ENCODE measurements at regions not wholly inside any gene's neighbourhood (a gene's known extent, or its start where the extent isn't known, plus 50 kb on each side); places are given as distances from the start of the nearest gene placed in this dataset.
"Not testable (repeated sequence)": the region's sequence is repeated elsewhere in the genome, so short reads cannot be mapped to it uniquely, and the experiment has no call there.

DNA sequence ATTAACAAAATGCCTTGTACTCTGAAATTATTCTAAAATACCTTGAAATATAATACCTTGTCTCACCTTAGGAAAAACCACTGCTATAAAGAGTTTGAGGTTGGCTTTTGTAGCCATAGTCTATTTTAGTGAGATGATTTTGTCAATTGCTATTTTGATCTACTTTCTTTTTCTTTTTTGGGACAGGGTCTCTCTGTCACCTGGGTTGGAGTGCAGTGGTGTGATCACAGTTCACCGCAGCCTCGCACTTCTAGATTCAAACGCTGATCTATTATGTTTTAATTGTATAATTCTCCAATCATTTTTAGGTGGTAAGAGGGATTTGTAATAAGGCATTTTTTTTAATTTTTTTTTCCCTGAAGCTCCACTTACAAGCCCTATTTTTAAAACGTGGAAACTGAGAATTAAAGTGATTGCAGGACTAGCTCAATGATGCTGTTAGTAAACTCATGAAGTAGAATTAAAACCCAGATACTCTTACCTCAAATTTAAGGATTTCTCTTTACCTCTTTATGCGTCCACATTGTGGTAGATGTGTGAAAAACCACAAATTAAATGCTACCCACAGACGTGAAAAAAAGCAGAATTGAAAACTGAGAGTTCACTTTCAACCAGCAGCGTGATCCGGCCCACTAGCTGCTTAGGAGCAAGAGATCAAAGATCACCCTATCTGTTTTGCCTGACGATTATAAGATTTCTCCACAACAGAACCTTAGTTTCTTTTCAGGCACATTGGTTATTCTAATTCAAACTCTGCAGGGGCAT is 384.2 kb downstream of the CGGBP1 start:
- TF ChIP-seq, protein P1, sequence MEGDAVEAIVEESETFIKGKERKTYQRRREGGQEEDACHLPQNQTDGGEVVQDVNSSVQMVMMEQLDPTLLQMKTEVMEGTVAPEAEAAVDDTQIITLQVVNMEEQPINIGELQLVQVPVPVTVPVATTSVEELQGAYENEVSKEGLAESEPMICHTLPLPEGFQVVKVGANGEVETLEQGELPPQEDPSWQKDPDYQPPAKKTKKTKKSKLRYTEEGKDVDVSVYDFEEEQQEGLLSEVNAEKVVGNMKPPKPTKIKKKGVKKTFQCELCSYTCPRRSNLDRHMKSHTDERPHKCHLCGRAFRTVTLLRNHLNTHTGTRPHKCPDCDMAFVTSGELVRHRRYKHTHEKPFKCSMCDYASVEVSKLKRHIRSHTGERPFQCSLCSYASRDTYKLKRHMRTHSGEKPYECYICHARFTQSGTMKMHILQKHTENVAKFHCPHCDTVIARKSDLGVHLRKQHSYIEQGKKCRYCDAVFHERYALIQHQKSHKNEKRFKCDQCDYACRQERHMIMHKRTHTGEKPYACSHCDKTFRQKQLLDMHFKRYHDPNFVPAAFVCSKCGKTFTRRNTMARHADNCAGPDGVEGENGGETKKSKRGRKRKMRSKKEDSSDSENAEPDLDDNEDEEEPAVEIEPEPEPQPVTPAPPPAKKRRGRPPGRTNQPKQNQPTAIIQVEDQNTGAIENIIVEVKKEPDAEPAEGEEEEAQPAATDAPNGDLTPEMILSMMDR (IDR thresholded peaks at IDR 0.05; ENCODE audit: low read depth, low read length): no peak
- H3K4me3 ChIP-seq (ENCODE audit: low read depth, low read length): no peak overlapping the region

GRCh38 chr3:87673132-87673531 is 385.7 kb downstream of the CGGBP1 start:
- TF ChIP-seq, protein P1 (IDR thresholded peaks at IDR 0.05; ENCODE audit: low read depth, low read length): no peak
- no peak overlapping the region for H3K4me3 ChIP-seq (ENCODE audit: low read depth, low read length)

DNA sequence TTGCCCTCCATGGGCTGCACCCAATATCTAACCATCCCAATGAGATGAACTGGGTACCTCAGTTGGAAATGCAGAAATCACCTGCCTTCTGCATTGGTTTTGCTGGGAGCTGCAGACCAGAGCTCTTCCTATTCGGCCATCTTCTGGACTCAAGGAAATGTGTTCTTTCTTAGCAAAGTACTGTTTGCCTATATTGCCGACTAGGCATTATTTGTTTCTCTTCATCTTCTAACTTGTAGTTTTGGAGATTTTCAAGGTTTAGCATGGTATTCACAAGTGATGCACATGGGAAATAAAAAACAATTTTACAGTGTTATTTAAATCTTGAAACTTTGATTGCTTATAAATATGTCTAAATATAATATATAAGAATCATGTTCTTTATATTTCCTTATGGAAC is 377.8 kb upstream of the POU1F1 start:
- H3K4me3 ChIP-seq (ENCODE audit: low read depth, low read length): no peak overlapping the region
- TF ChIP-seq, protein P1 (IDR thresholded peaks at IDR 0.05; ENCODE audit: low read depth, low read length): no peak

- H3K4me3 ChIP-seq (ENCODE audit: low read depth, low read length): not testable (repeated sequence)
Observed at GRCh38 chr3:87653138-87653537, 376.8 kb upstream of the POU1F1 start.

- H3K4me3 ChIP-seq (ENCODE audit: low read depth, low read length): no peak overlapping the region
Observed at GRCh38 chr3:87634426-87634825, 358.0 kb upstream of the POU1F1 start.

DNA sequence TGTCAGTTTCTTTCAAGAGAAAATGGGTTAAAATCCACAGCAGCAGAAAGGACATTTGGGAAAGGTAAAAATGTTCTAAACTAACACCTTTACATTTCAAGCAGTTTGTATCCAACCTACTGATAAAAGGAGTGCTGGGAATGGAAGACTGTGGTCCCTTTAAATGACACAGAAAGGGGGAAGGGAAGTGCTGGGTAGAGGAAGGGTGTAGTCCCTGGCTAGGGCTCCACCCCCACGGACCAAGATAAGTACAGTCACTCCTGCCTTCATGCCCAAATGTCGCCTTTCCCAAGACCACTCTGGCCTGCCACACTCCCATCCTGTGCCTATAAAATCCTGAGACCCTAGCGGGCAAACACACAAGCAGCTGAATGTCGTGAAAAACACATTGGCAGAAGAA is 350.9 kb upstream of the POU1F1 start:
- H3K4me3 ChIP-seq (ENCODE audit: low read depth, low read length): no peak overlapping the region
- TF ChIP-seq, protein P1 (IDR thresholded peaks at IDR 0.05; ENCODE audit: low read depth, low read length): no peak

More at GRCh38 chr3:87634426-87634825, 358.0 kb upstream of the POU1F1 start:
- TF ChIP-seq, protein P1 (IDR thresholded peaks at IDR 0.05; ENCODE audit: low read depth, low read length): no peak

GRCh38 chr3:87626546-87626945 is 350.2 kb upstream of the POU1F1 start:
- H3K4me3 ChIP-seq (ENCODE audit: low read depth, low read length): no peak overlapping the region
- TF ChIP-seq, protein P1 (IDR thresholded peaks at IDR 0.05; ENCODE audit: low read depth, low read length): no peak

GRCh38 chr3:87625876-87626275 is 349.5 kb upstream of the POU1F1 start:
- TF ChIP-seq, protein P1 (IDR thresholded peaks at IDR 0.05; ENCODE audit: low read depth, low read length): no peak
- H3K4me3 ChIP-seq (ENCODE audit: low read depth, low read length): no peak overlapping the region
